NT2/D1 (cell line): ENCODE measurements at regions not wholly inside any gene's neighbourhood (a gene's known extent, or its start where the extent isn't known, plus 50 kb on each side); places are given as distances from the start of the nearest gene placed in this dataset.

ENCODE experiments used
- SUZ12 ChIP-seq: IDR thresholded peaks from 2 replicates; pipeline ENCODE4 v1.6.1; 2011; ENCODE audit not compliant: insufficient read length, insufficient read depth; ENCODE audit errors: extremely low read depth
- YY1 ChIP-seq: IDR thresholded peaks from 2 replicates; pipeline ENCODE4 v1.6.1; 2011; ENCODE audit not compliant: insufficient read length, insufficient read depth

DNA sequence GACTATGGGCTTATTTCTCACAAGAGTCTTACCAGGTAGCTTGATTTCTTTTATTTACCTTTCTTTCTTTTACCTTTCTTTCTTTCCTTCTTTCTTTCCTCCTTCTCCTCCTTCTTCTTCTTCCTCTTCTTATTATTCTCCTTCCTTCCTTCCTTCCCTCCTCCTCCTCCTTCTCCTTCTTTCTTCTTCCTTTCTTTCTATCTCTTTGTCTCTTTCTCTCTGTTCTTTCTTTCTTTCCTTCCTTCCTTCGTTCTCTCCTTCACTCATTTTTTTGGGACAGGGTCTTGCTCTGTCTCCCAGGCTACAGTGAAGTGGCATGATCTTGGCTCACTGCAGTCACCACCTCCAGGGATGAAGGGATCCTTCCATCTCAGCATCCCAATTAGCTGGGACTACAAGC lies 363.6 kb upstream of the MAF start:
- TF ChIP-seq YY1 (no peak), SUZ12 (no peak)
